Aorta (tissue), 5 donors: ENCODE measurements at regions not wholly inside any gene's neighbourhood (a gene's known extent, or its start where the extent isn't known, plus 50 kb on each side); places are given as distances from the start of the nearest gene placed in this dataset.

Experiments used
- ATAC-seq: fragments of 200-7000 bp; cut with Tn5 transposase; one replicate; pipeline ENCODE4 v1.9.1; 2022; ENCODE audit warnings: moderate library complexity; ENCODE audit not compliant: low FRiP score
- DNase-seq, 2 donors: peaks; one replicate each; pipeline ENCODE4 v3.0.0-alpha.2; 2020
- H3K27ac ChIP-seq, 2 donors: one replicate each; pipeline ENCODE4 v1.5.1; 2013; ENCODE audit warnings: low read length in 2 of 2, mild to moderate bottlenecking in 2 of 2, moderate library complexity in 2 of 2, control low read depth in 1 of 2, inconsistent platforms in 1 of 2, low read depth in 1 of 2
- H3K27me3 ChIP-seq, 2 donors: one replicate each; pipeline ENCODE4 v1.6.1; 2013; ENCODE audit warnings: control low read depth in 1 of 2, low read length in 1 of 2, mild to moderate bottlenecking in 1 of 2, moderate library complexity in 1 of 2; ENCODE audit not compliant: insufficient read depth in 2 of 2, control insufficient read depth in 1 of 2
- H3K36me3 ChIP-seq, 2 donors: one replicate each; pipeline ENCODE4 v1.6.1; 2013; ENCODE audit warnings: control low read depth in 1 of 2, low read length in 1 of 2, mild to moderate bottlenecking in 1 of 2; ENCODE audit not compliant: insufficient read depth in 2 of 2, control insufficient read depth in 1 of 2
- H3K4me1 ChIP-seq, 2 donors: one replicate each; pipeline ENCODE4 v1.6.1; 2013; ENCODE audit warnings: low read length in 2 of 2, control low read depth in 1 of 2, mild to moderate bottlenecking in 1 of 2, moderate library complexity in 1 of 2; ENCODE audit not compliant: insufficient read depth in 2 of 2, control insufficient read depth in 1 of 2
- H3K4me3 ChIP-seq, 2 donors: one replicate each; pipeline ENCODE4 v1.5.1; 2013; ENCODE audit warnings: low read length in 2 of 2, control low read depth in 1 of 2, mild to moderate bottlenecking in 1 of 2
- H3K9me3 ChIP-seq: one replicate; pipeline ENCODE4 v1.6.1; 2013; ENCODE audit warnings: mild to moderate bottlenecking, low read length; ENCODE audit not compliant: control insufficient read depth
- WGBS, 2 donors: extraction: QIAGEN DNeasy Blood & Tissue Kit; methylation state at CpG; one replicate each; pipeline ENCODE4 v1.1.7; 2013; 5-methylcytosine and 5-hydroxymethylcytosine counted together
- intact Hi-C, 2 donors: fragments of 100-400 bp; cut with DNase I; formaldehyde crosslinking; loops; one replicate each; pipeline versions ENCODE4 v1.14.2 to v1.15.0; 2022
- donor health status: healthy with polysubstance abuse.
- donor health status: Bipolar disorder and iron deficiency.
- donor health status: DM: no; HTN: no; CAD: no.
- donor health status: DM: no; HTN: no; CAD: no.
- donor health status: DM: yes; HTN: yes; CAD: no.

- Histone ChIP-seq H3K4me1 (no peaks in the 10 kb centered on the region), H3K4me3 (no peak overlapping the region), H3K27ac (no peak overlapping the region), H3K36me3 (no peaks in the 10 kb centered on the region), H3K27me3 (no peaks in the 10 kb centered on the region), H3K9me3 (no peaks in the 10 kb centered on the region)
- intact Hi-C loops: no loop called here
- WGBS, 2 donors: 93 to 94% methylated on average over 3 of the region's 3 CpGs
- DNase-seq (no peak), ATAC-seq (no peak)
Observed at GRCh38 chr6:14786008-14786407, 459.9 kb upstream of the JARID2 start.

GRCh38 chr6:14786455-14786854 is 459.4 kb upstream of the JARID2 start:
- no peak overlapping the region for H3K4me3 ChIP-seq
- 71 to 82% methylated on average over 3 of the region's 3 CpGs for WGBS, 2 donors
- H3K9me3 ChIP-seq: no peaks in the 10 kb centered on the region
- H3K4me1 ChIP-seq: no peaks in the 10 kb centered on the region
- DNase-seq (no peak), ATAC-seq (no peak)
- intact Hi-C loops: no loop called here
- no peak overlapping the region for H3K27ac ChIP-seq
- H3K36me3 ChIP-seq: no peaks in the 10 kb centered on the region
- H3K27me3 ChIP-seq: no peaks in the 10 kb centered on the region

GRCh38 chr6:14787250-14787649 is 458.6 kb upstream of the JARID2 start:
- no peak for DNase-seq
- Histone ChIP-seq H3K27me3 (no peaks in the 10 kb centered on the region), H3K36me3 (no peaks in the 10 kb centered on the region), H3K4me1 (no peaks in the 10 kb centered on the region), H3K4me3 (no peak overlapping the region), H3K27ac (no peak overlapping the region), H3K9me3 (no peaks in the 10 kb centered on the region)
- WGBS, 2 donors: 92 to 94% methylated on average over 2 of the region's 2 CpGs
- intact Hi-C loops: no loop called here
- no peak for ATAC-seq

- no peak for ATAC-seq
Observed at GRCh38 chr6:14787677-14788076, 458.2 kb upstream of the JARID2 start.

GRCh38 chr6:14789996-14790395 is 455.9 kb upstream of the JARID2 start:
- WGBS, 2 donors: 67 to 77% methylated on average over 4 of the region's 4 CpGs
- Histone ChIP-seq H3K4me1 (no peaks in the 10 kb centered on the region), H3K27ac (no peak overlapping the region), H3K36me3 (no peaks in the 10 kb centered on the region), H3K4me3 (no peak overlapping the region), H3K9me3 (no peaks in the 10 kb centered on the region), H3K27me3 (no peaks in the 10 kb centered on the region)
- ATAC-seq: no peak
- DNase-seq: no peak
- intact Hi-C loops: no loop called here

More at GRCh38 chr6:14787677-14788076, 458.2 kb upstream of the JARID2 start:
- Histone ChIP-seq H3K27me3 (no peaks in the 10 kb centered on the region), H3K4me1 (no peaks in the 10 kb centered on the region), H3K36me3 (no peaks in the 10 kb centered on the region), H3K27ac (no peak overlapping the region), H3K4me3 (no peak overlapping the region), H3K9me3 (no peaks in the 10 kb centered on the region)
- intact Hi-C loops: no loop called here
- WGBS, 2 donors: 83 to 91% methylated on average over 2 of the region's 2 CpGs
- DNase-seq: no peak

- Histone ChIP-seq H3K4me3 (no peak overlapping the region), H3K4me1 (no peaks in the 10 kb centered on the region), H3K36me3 (no peaks in the 10 kb centered on the region), H3K9me3 (no peaks in the 10 kb centered on the region), H3K27me3 (no peaks in the 10 kb centered on the region), H3K27ac (no peak overlapping the region)
- intact Hi-C loops: no loop called here
- no peak for ATAC-seq
- DNase-seq: no peak
- WGBS, 2 donors: 46 to 59% methylated on average over 1 of the region's 1 CpG
Observed at GRCh38 chr6:14790976-14791375, 454.9 kb upstream of the JARID2 start.

- Histone ChIP-seq H3K9me3 (no peaks in the 10 kb centered on the region), H3K4me1 (no peaks in the 10 kb centered on the region), H3K27me3 (no peaks in the 10 kb centered on the region), H3K36me3 (no peaks in the 10 kb centered on the region), H3K4me3 (no peak overlapping the region), H3K27ac (no peak overlapping the region)
- intact Hi-C loops: no loop called here
- WGBS, 2 donors: 61 to 74% methylated on average over 2 of the region's 2 CpGs
- DNase-seq (no peak), ATAC-seq (no peak)
Observed at GRCh38 chr6:14791526-14791925, 454.3 kb upstream of the JARID2 start.

- no peak for DNase-seq
- 64 to 78% methylated on average over 6 of the region's 6 CpGs for WGBS, 2 donors
- no peaks in the 10 kb centered on the region for H3K36me3 ChIP-seq
- H3K4me3 ChIP-seq: no peak overlapping the region
- no peaks in the 10 kb centered on the region for H3K9me3 ChIP-seq
- intact Hi-C loops: no loop called here
- no peak for ATAC-seq
- H3K27ac ChIP-seq: no peak overlapping the region
- H3K4me1 ChIP-seq: no peaks in the 10 kb centered on the region
- H3K27me3 ChIP-seq: no peaks in the 10 kb centered on the region
Observed at GRCh38 chr6:14792118-14792955, 453.5 kb upstream of the JARID2 start.

GRCh38 chr6:14795451-14795850 is 450.4 kb upstream of the JARID2 start:
- H3K4me1 ChIP-seq: no peaks in the 10 kb centered on the region

More at GRCh38 chr6:14795451-14795850, 450.4 kb upstream of the JARID2 start:
- Histone ChIP-seq H3K9me3 (no peaks in the 10 kb centered on the region), H3K27me3 (no peaks in the 10 kb centered on the region), H3K36me3 (no peaks in the 10 kb centered on the region), H3K4me3 (no peak overlapping the region), H3K27ac (no peak overlapping the region)
- WGBS, 2 donors: 81 to 84% methylated on average over 7 of the region's 7 CpGs
- ATAC-seq (no peak), DNase-seq (no peak)
- intact Hi-C loops: no loop called here
